NB4 (cell line): ENCODE measurements at regions not wholly inside any gene's neighbourhood (a gene's known extent, or its start where the extent isn't known, plus 50 kb on each side); places are given as distances from the start of the nearest gene placed in this dataset.

Source experiments
- DNase-seq: peaks from one replicate; pipeline ENCODE4 v3.0.0; 2010; ENCODE audit warnings: low read depth
- H3K4me3 ChIP-seq: one replicate; pipeline ENCODE4 v1.5.1; 2011; ENCODE audit warnings: mild to moderate bottlenecking, low read depth, low read length, moderate library complexity
- MYC ChIP-seq: IDR thresholded peaks from 2 replicates; pipeline ENCODE4 v1.6.1; 2011; ENCODE audit warnings: low read depth, low read length
- POLR2A ChIP-seq: IDR thresholded peaks from 2 replicates; pipeline ENCODE4 v1.6.1; 2011; ENCODE audit warnings: mild to moderate bottlenecking; ENCODE audit not compliant: insufficient read length; ENCODE audit errors: extremely low read depth
- TF ChIP-seq, protein P1 (sequence below): IDR thresholded peaks from 2 replicates; pipeline ENCODE4 v1.6.1; 2011; ENCODE audit warnings: low read depth, low read length
- TF ChIP-seq, protein P2 (sequence below): IDR thresholded peaks from one replicate; pipeline ENCODE4 v1.5.1; 2012; ENCODE audit warnings: low read depth, low read length

DNA sequence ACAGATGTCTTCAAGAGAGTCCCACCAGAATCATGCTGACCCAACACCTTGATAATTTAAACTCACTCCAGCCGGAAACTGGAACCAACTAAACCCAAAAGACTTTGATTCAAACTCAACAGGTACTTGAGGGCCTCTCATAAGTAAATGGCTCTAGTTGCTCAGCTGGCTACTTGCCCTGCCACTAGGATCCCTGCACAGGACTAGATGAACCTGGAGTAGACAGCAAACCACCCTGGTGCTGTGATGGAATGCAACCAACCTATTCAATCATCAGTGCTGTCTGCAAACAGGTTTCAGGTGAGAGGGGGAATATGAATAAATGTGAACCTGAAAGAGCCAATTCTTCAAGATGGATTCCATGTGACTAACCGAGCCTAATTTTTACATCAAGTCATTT, 216.3 kb downstream of the KATNAL1 start:
- no peak overlapping the region for H3K4me3 ChIP-seq
- no peak for DNase-seq
- TF ChIP-seq POLR2A (no peak), MYC (no peak)
- TF ChIP-seq, protein P1, sequence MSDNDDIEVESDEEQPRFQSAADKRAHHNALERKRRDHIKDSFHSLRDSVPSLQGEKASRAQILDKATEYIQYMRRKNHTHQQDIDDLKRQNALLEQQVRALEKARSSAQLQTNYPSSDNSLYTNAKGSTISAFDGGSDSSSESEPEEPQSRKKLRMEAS, result no peak
- TF ChIP-seq, protein P2, sequence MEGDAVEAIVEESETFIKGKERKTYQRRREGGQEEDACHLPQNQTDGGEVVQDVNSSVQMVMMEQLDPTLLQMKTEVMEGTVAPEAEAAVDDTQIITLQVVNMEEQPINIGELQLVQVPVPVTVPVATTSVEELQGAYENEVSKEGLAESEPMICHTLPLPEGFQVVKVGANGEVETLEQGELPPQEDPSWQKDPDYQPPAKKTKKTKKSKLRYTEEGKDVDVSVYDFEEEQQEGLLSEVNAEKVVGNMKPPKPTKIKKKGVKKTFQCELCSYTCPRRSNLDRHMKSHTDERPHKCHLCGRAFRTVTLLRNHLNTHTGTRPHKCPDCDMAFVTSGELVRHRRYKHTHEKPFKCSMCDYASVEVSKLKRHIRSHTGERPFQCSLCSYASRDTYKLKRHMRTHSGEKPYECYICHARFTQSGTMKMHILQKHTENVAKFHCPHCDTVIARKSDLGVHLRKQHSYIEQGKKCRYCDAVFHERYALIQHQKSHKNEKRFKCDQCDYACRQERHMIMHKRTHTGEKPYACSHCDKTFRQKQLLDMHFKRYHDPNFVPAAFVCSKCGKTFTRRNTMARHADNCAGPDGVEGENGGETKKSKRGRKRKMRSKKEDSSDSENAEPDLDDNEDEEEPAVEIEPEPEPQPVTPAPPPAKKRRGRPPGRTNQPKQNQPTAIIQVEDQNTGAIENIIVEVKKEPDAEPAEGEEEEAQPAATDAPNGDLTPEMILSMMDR, result no peak

DNA sequence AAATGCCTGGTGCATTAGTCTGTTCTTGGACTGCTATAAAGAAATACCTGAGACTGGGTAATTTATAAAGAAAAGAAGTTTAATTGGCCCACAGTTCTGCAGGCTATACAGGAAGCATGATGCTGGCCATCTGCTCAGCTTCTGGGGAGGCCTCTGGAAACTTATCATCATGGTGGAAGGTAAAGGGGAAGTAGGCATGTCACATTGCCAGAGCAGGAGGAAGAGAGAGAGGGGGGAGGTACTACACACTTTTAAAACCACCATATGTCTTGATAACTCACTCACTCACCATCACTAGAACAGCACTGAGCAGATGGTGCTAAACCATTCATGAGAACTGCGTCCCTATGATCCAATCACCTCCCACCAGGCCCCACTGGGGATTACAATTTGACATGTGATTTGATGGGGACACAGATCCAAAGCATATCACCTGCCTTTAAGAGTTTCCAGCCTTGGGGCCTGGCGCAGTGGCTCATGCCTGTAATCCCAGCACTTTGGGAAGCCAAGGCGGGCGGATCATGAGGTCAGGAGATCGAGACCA, 219.0 kb downstream of the KATNAL1 start:
- peak; percentile 75 for DNase-seq
- H3K4me3 ChIP-seq, result no peak overlapping the region
- TF ChIP-seq POLR2A (no peak), MYC (no peak)

DNA sequence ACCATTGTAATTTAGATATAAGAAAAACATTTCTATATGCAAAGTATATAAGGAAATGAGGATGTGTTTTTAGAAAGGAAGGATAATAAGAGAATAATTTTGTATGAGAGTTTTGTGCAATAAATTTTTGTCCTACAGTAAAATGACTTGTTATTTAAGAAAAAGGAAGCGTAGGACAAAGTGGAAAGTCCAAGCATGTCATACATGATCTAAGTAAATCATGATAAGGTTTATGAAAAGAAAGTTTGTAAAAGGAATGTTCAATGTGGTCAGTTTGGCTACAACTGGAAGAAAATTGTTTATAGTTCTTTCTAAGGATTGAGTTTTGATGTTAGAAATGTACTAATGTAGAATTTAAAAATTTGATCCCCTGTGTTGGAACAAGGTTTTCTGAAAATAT, 222.3 kb downstream of the KATNAL1 start:
- H3K4me3 ChIP-seq, result no peak overlapping the region
- no peak for DNase-seq
- TF ChIP-seq, protein P1, result no peak
- TF ChIP-seq MYC (no peak), POLR2A (no peak)
- TF ChIP-seq, protein P2, result no peak

DNA sequence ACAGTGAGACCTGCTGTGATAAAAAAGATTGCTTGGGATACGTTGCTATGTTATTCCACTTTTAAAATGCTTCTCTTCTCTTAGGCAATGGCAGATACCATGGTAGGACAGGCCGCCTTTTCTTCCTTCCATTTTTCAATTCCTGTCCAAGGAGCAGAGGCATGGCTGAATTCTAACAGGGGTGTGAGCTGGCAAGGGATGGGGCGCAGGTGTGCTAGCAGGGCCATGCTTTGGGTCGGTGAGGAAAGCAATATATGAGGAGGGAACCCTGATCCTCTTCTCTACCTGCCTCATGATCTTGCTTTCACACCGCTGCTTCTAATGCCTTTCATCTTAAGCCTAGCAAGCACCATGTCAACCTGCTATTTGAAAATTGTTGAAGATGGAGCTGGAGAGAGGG, 225.0 kb downstream of the KATNAL1 start:
- no peak overlapping the region for H3K4me3 ChIP-seq
- no peak for TF ChIP-seq MYC
- TF ChIP-seq, protein P1, result no peak
- DNase-seq, result no peak

DNA sequence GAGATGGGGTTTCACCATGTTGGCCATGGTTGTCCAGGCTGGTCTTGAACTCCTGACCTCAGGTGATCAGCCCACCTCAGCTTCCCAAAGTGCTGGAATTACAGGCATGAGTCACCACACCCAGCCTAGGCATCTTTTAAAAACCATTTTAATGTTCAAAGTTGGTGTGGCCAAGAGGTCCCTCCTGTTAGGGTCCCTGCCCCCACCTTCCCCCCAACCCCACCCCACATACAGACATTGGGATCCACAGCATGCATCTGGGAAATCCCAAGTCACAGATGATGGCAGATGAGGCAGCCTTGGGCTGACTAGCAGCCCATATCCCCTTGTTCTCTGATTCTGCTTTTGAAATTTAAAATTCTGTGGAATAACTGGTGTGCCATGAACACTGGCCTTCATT, 226.0 kb downstream of the KATNAL1 start:
- H3K4me3 ChIP-seq, result no peak overlapping the region
- TF ChIP-seq MYC, result no peak
- TF ChIP-seq, protein P1, result no peak
- TF ChIP-seq, protein P2, result no peak
- no peak for TF ChIP-seq POLR2A
- DNase-seq, result no peak

DNA sequence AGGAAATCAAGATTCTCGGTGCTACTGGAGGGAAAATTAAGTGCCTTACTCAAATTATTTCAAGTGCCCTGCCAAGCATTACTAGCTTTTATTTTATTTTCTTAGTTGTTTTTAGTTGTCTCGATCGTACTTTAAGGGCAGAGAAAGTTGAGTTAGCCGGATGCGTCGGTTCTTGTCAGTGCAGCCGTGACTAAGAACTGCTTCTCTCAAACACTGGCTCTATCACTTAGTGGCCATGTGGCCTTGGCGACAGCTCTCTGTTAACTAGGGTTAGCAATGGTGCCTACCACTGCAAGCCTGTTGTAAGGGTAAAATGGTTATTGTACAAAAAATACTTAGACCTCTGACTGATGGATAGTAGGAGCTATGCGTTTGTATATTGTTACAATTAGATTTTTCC, 227.8 kb downstream of the KATNAL1 start:
- H3K4me3 ChIP-seq, result no peak overlapping the region
- TF ChIP-seq, protein P1, result no peak
- TF ChIP-seq, protein P2, result no peak
- TF ChIP-seq MYC (no peak), POLR2A (no peak)

DNA sequence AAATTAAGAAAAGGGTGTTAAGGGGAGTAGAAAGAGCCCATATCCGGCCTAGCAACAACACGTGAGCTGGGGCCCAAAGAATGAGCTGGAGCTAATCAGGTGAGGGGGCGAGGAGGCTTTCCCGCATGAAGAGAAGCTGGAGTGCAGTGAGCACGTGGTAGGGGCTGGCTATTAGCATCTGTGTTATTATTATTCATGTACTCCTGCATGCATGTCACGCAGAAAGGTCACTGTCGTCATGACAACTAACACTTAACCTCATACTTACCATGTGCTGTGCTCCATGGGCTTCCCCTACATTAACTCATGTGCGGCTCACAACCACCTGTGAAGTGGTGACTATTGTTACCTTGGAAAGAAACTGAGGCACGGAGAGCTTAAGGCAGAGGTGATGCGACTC, 227.6 kb upstream of the UBL3 start:
- no peak for TF ChIP-seq POLR2A
- no peak for TF ChIP-seq MYC
- TF ChIP-seq, protein P1, result no peak
- TF ChIP-seq, protein P2, result no peak
- H3K4me3 ChIP-seq, result no peak overlapping the region
- DNase-seq, result no peak

More for the DNA sequence above, 227.8 kb downstream of the KATNAL1 start:
- DNase-seq, result no peak
